GM21825 (cell line): ENCODE measurements at regions not wholly inside any gene's neighbourhood (a gene's known extent, or its start where the extent isn't known, plus 50 kb on each side); places are given as distances from the start of the nearest gene placed in this dataset.
"Not testable (repeated sequence)": the region's sequence is repeated elsewhere in the genome, so short reads cannot be mapped to it uniquely, and the experiment has no call there.

Experiments
- ATAC-seq: cut with Tn5 transposase; IDR thresholded peaks from one replicate; pipeline ENCODE4 v1.9.1; 2021; ENCODE audit warnings: mild to moderate bottlenecking, moderate library complexity; ENCODE audit not compliant: unreplicated experiment

DNA sequence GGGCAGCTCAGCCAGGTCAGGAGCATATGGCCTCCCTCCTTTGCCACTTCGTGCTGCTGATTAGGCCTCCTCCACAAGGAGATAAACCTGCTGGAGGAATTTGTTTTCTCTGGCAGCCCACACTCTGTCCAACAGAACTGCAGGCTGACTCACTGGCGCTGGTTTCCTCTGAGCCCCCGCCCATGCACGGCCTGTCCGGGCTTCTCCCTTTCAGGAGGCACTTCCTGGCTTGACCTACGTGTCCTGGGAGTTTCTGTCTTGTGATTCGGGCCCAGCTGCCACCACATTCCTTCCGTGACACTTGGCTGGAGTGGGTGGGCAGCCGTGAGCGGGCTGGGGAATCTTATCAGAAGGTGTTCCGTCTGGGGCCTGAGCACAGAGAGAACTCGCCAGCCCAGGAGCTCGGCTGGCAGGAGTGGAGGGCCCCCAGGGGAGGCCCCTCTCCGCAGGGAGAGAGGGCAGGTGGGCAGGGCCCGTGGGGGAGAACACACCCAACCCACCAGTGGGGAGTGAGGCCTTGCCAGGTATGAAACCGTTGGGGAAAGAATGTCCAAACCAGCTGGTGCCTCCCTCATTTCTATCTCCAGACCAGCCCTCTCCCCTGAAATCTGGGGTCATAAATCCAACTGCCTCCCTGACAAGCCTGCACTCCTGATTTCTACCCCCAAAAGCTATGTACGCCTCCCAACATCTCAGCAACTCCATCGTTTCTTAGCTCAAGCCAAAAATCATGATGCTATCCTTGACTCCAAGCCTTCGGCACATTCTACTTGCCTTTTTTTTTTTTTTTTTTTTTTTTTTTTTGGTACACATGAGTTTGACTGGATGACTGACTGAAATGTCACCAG is 110.6 kb upstream of the MEF2A start:
- no peak for ATAC-seq

DNA sequence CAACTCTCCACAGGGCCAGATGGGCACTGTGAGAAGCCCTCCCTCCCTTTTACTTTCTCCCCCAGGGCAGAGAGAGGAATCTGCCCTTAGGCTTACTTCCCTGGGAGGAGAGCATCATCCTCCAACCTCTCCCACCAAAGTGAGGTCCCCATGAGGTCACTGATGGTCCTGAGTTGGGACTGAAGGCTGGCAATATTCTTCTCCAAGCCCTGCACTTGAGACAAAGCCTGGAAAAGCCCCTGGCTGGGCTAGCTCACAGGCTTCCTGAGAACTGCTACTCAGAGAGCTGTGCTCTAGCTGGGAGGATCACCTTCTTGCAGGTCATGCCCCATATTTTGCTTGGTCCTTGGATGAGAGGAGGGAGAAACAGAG is 110.0 kb upstream of the MEF2A start:
- ATAC-seq, result no peak

DNA sequence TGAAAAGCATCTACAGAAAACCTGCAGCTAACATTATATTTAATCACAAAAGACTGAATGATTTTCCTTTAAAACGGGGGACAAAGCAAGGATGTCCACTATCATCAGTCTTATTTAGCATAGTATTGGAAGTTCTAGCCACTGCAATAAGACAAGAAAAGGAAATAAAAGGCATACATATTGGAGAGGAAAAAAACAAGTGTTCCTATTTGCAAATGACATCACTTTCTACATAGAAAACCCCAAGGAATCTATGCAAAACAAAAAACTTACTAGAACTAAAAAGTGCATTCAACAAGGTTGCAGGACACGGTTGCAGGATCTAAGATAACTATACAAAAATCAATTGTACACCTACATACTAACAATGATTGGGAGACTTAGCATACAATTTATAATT is 101.6 kb upstream of the MEF2A start:
- no peak for ATAC-seq

DNA sequence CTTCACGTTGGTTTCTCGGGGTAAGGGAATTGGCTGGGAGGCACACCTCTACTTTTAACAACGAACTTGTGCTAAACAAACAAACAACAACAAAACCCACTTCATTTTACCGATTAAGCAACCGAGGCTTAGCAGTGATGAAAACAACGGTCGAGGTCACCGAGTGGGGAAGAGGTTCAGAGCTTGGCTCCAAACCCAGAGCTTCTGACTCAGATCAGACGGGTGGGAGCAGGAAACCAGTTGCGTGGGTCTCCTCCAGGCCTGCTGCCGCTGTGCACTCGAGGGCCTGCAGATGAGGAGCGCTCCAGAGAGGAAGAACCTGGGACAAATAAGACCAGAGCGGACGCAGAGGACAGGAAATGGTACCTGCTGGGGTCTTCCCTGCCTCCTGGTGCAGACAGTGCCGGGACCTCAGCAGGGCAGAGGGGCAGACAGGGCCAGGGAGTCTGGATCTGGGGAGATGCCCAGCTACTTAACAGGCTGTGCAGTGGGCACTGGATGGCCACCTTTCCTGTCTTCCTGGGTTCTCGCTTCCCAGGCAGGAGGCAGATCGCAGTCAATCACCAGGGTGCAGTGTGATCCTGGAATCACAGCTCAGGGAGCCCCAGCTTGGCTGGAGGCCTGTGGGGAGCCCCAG is 99.0 kb upstream of the MEF2A start:
- ATAC-seq, result no peak

DNA sequence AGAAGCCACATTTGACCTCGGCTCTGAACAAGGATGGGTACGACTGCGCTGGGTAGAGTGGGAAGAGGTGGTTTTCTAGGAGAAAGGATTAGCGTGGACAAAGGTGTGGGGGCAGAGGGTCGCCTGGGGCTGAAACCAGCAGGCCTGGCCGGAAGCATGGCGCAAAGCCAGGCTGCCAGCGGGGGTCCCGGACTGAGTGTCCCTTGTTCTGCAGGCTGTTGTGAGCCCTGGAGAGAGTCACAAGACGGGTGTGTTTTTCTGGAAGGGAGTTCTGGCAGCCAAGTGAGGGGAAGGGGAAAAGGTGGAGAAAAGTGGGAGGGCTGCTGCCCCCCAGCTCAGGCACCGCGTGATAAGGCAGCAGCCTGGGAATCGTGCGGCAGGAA is 98.5 kb upstream of the MEF2A start:
- ATAC-seq, result no peak

DNA sequence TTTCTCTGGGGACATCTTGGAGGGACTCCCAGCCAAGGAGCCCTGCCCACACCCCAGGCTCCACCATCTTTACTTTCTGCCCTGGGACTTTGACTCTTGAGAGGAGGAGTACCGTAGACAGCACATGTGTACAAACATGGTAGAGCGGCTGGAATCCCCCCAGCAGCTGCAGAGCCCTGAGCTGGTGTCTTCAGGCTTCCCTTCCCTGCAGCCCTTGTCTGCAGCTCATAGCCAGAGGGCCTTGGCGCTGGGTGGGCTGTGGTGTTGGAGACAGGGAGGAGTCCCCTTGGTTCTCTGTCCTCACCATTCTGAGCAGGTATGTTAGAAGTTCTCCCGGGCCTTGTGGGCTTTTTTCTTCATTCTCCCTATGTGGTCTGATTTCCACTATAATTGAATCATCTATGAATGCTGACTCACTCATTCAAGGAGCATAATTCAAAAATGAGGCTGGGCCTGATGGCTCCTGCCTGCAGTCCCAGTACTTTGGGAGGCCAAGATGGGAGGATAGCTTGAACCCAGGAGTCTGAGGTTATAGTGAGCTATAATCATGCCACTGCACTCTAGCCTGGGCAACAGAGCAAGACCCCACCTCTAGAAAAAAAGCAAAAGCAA is 97.8 kb upstream of the MEF2A start:
- no peak for ATAC-seq

DNA sequence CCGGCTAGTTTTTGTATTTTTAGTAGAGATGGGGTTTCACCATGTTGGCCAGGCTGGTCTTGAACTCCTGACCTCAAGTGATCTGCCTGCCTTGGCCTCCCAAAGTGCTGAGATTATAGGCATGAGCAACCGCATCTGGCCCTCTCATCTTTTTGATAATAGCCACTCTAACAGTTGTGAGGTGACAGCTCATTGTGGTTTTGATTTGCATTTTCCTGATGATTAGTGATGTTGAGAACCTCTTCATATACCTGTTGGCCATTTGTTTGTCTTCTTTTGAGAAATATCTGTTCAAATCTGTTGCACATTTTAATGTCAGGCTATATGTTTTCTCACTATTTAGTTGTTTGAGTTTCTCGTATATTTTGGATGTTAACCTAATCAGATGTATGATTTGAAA is 95.6 kb upstream of the MEF2A start:
- not testable (repeated sequence) for ATAC-seq

DNA sequence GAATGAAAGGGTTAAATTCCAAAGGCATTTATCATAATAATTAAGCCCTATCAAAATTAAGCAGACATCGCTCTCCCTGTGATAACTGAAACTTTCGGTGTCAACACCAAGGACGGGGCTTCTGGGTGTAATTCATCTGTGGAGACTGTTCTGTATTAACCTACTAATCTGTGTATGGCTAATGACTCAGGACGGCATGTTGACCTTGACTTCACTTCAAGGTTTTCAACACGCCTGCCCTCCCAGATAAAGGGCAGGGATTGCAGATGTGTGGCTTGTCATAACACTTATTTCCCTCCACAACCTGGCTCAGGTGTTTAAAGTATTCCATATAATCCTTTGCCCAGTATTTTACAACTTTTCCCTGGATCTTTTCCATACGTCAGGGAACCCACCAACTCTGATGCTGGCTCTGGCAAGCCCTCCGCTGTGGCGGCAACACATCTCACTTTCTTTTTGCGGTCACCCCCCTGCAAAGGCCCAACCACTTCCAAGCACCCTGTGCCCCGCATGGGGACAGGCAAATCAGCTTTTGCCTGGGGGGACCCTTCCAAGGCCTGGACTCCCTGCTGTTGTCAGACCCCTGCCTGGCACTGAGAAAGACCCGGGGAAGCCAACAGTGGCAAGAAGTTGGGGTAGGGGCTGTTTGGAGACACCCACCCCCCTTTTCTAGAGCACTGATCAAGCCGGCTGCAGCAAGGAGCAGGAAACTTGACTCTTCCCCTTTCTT is 93.2 kb upstream of the MEF2A start:
- ATAC-seq, result no peak

DNA sequence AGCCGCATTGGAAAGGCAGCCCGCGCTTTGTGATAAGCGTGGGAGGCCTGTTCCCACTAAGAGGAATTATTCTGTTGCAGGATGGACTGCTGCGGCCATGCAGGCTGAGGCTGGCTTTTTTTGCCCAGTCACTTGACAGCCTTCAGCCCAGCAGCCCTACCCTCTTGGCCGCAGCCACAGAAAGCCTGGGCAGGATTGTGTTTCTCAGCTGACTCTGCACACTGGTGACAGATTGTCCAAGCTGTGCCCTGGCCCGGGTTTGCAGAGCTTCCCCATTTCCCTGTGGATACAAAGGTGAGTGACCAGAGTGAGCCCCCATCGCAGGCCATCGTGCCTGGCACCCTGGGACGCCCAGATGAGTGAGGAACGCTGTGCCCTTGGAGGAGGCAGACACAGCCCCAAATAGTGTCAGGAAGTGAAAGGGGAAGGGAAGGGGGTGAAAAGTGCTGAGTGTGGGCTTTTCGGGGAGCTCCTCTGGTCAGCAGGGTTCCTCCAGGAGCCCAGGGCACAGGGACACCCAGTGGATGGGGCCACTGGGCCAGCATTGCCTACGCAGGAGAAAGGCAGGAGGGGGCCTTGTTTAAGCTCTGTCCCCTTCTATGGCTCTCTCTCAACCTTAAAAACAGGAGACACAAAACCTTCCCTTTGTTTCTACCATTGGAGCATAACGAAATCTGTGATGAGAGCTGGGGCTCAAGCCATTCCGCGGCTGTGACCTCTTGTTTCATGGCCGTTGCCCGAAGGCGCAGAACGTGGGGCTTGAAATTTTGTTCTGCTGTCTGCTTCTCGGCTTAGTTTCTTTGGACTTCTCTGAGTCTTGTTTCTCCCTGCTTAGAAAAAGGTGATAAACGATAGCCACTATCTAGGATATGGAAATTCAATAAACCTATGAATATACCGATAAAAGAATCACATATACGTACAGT is 91.5 kb upstream of the MEF2A start:
- no peak for ATAC-seq

DNA sequence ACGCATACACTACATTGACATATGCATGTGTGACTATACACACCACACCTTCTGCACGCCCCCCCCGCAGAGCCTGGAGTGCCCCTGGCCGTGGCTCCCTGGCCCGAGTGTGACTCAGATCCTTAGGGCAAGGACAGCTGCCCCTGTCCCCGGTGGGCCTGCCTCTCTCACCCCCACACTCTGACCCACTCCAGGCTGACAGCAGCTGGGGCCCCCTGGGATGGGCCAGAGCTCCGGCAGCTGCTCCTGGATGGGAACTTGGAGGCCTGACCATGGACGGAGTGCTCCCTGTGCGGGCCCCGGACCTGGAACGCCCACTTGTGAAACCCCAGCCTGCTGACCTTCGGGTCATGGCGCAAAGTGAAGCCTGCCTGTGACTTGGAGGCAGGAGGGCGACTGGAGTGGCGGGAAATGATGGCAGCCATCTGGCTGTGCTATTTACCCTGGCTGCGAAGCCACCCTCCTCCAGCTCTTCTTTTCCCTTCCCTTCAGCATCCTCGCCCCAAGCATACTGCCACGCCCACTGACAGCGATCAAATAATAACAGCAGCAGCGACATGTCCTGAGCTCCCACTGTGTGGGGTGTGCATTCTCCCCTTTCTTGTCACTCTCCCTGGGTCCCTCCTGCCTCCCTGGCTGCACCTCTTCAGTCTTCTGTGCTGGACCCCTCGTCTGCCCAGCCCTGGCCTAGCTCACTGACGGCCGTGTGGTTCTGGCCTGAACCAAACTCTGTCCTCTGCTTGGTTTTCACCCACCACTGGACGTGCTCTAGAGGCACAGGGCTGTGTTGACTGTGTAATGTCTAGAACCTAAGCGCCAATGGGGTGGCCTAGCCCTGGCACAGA is 90.7 kb upstream of the MEF2A start:
- ATAC-seq, result no peak

DNA sequence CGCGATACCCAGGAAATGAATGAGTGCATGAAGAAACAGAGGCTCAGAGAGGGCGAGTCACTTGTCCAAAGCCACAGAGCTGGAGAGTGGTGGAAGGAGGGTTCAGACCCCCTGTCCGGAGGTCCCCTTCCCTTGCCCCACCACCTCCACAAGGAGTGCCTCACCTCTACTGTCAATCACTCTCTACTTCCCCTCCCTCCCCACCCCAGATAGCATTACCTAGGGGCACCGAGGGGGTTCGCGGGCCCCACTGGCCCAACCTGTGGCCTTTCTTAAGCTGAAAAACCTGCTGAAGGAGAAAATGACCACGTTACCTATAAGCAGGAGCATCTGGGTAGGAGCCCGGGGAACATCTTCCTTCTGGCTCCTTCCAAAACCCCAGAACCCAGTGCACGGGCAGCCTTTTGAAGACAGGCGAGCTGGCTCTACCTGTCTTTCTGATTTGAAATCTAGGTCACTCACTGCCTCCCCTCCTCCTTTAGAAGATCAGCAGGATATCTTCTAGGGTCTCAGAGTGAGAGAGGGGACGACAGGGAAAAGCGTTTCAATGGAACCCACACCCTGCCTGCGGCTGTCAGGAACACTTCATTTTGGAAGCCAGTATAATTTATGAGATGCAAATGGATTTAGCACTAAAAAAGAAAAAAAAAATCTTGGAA is 89.9 kb upstream of the MEF2A start:
- ATAC-seq, result no peak

DNA sequence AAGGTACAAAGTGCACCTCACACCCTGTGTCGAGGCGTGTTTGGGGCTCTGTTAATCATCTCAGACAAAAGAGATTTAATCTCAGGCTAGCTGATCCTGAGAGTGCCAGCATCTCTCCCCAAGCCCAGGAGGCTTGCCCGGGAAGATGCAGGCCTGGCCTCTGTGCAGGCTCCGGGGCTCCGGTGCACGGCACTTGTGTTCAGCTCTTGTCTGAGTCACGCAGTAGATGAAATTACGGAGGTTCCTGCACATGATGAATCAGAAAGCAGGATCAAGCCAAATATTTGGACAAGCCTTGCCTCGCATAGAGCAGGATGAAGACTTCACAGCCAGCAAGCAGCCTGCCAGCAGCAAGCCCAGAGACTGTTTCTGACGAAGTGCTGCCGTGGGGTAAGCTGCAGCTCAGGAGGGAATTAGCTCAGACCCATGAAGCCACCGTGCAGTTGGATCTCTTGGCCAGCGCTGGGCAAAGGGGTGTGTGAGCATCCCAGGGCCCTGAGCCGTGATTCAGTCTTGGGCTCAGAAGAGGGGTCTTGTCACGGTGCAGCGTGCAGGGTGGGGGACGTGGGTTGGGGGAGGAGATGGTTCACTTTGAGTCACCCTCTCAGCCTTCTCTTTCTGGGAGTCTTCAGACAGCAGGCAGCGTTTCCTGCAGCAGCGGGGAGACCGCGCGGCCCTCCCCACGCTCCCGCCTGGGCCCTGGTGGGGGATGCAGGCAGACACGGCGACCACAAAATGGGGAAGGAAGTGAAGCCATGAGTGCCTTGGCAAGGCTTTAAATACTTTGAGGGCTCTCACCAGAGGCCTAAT is 89.2 kb upstream of the MEF2A start:
- ATAC-seq, result no peak

DNA sequence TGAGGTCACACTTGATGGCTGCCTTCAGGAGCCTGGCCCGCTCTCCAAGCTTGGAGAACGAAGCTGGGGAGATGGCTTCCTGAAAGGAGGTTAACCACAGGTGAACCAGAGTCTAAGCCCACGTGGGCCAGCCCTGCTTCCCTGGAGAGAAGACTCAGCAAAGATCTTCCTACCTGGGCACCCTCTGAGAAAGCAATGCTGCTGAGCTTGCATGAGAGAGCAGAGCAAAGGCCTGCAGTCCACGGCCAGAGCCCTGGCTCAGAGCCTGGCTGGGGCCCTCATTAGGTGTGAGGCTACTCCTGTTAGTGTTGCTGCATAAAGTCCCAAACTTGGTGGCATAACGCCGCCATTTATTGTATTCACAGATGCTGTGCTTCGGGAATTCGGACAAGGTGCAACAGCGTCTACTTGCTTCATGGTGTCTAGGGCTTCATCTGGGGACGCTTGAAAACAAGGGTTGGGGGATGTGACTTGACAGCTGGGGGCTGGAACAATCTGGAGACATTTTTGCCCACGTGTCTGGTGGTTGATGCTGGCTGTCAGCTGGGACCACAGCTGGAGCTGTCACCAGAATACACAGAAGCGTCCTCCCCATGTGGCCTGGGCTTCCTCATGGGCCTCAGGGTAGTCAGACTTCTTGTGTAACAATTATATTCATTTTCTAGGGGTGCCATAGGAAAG is 87.9 kb upstream of the MEF2A start:
- ATAC-seq, result no peak

DNA sequence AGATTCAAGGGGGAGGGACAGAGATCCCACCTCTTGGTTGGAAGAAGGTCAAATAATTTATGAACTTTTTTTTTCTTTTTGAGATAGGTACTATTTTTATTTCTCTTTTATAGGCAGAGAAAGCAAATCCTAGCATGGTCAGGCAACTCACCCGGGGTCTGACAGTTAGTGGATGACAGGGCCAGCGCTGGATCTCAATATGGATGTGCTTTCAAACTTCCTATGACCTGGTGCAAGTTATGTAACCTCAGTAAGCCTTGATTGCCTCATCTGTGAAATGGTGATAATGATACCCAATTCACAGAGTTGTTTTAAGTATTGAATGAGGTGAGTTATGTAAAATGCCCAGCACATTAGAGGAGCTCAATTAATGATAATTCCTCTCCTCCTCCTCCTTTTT is 86.8 kb upstream of the MEF2A start:
- ATAC-seq, result no peak

DNA sequence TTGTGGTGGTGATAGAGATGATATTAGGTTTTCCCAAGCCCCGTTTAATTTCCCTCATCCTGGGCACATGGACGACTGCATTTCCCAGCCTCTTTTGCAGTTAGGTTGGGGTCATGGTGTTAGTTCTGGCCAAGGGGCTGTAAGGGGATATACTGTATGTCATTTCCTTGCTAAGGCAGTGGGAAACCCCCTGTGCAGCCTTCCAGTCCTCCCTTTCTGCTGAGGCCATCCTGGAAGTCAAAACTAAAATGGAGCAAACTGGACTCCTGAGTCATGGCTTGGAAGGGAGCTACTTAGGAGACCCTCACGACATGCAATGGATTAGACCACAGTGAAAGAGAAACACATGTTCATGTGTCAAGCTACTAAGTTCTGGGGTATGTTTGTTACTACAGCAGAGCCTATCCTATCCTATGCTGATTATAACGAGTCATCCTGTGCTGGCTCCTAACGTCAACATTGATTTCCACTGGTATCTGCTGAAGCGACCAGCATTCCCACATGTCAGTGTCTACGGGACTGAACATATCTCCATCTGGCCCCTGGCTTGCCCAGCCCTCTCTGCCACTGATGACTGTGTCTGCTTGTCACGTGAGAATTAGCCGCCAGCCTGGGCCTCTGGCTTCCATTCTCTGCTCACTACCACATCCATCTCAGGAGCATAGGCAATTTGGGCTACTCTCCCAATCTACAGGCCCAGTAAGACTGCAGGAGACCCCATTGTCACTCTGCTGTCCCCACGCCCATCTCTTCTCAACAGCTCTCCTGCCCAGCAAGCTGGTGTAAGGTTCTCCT is 85.6 kb upstream of the MEF2A start:
- no peak for ATAC-seq

DNA sequence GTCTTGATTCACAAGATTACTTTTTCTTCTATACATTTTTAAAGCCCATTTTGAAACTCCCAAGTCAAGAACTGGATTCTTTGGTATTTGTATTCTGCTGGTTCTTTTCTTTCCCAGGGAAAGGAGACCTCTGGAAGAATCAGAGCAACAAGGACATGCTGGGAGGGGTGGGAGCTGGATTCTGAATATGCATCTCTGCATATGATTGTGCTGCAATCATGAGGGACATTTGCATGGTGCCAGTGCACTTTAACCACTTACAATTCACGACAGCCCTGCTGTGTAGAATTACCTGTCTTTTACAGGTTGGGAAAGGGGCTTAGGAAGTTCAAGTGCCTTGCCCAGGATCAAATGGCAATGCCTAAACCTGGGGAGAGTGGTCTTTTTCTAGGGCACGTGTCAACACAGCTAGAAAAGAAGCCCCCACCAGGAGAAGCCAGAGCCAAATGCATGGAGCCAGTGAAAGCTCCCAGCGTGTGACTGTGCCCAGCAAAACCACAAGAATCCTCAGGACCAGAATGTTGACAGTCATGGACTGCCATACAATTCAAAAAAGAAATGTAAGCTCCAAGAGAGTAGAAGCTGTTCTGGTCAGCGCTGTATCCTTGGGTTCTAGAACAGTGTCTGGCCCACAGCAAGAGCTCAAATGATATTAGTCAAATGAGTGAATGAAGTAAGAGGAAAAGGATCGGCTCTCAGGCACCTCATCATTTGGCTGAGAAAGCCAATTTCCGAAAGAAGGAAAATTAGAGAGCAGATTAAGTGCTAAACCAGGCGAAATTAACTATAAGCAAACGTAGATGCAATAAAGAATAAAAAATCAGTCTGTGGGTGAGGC is 84.5 kb upstream of the MEF2A start:
- ATAC-seq, result no peak
